GM19468 (cell line): ENCODE measurements at regions not wholly inside any gene's neighbourhood (a gene's known extent, or its start where the extent isn't known, plus 50 kb on each side); places are given as distances from the start of the nearest gene placed in this dataset.

Experiments
- ATAC-seq: cut with Tn5 transposase; IDR thresholded peaks from one replicate; pipeline ENCODE4 v1.9.1; 2021; ENCODE audit warnings: mild to moderate bottlenecking, moderate library complexity, moderate number of reproducible peaks; ENCODE audit not compliant: unreplicated experiment; ENCODE audit errors: extremely low read depth

DNA sequence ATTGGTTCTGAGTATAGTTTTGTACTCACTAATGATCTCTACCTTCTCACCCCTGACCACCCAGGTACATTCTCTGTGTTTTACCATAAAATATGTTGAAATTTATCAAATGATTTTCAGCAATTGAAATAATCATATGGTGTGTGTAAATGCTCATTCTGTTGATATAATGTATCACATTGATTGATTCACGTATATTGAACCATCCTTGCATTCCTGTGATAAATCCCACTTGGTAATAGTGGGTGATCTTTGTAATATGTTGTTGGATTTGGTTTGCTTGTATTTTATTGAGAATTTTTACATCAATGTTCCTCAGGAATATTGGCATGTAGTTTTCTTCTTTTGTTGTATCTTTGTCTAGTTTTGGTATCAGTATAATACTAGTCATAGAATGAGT lies 1497.6 kb downstream of the OTOL1 start:
- no peak for ATAC-seq

DNA sequence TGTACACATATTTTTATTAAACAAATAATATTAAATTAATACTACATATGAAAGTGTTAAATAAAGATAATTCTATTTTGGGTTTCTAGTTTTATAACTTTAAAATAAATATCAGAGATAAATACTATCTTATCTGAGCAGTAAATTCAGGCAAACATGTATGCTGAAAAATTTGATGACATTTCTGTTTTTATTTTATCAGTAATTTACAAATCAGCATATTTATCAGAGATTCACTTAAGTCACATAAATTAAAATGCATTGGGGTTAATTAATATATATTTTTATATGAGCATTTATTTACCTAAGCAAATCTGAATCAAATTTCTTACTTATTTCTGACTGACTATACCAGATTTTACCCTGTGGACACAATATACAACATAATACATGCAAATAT lies 1499.8 kb downstream of the OTOL1 start:
- ATAC-seq = no peak

DNA sequence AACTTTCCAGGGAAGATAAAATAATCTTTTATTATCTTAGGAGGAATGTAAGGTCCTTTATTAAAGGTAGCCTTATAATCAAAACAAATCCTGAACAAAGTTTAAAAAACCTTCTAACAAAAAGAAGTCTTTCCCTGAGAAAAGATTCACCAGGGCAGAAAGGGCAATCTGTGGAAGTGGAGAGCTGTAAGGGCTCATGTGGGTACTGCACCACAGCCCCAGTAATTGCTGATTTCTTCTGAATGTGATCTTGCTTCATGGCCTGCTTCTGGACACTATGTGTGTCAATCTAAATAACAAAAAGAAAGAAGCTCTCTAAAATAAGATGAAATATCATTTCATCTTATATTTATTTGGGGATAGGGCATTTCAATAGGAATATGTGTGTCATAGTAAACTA lies 1501.6 kb downstream of the OTOL1 start:
- ATAC-seq = no peak

DNA sequence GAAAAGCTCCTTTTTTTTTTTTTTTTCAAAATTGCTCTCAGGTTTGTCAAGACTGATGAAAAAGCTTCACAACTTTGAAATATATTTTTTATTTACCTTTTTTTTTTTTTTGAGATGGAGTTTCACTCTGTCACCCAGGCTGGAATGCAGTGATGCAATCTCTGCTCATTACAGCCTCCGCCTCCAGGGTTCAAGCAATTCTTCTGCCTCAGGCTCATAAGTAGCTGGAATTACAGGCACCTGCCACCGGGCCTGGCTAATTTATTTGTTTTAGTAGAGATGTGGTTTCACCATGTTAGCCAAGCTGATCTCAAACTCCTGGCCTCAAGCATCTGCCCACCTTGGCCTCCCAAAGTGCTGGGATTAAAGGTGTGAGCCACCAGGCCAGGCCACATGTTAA lies 1515.0 kb downstream of the OTOL1 start:
- ATAC-seq = no peak

DNA sequence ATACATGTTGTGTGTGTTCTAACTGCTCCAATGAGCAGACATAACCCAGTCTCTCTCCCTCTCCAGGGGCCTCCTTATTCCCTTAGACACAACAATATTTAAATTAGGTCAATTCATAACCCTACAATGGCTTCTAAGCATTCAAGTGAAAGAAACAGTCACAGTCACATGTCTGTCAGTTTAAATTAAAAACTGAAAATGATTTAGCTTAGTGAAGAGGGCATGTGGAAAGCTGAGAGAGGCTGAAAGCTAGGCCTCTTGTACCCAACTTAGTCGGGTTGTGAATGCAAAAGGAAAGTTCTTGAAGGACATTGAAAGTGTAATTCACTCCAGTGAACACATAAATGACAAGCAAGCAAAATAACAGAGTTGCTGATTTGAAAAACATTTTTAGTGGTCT lies 1519.6 kb downstream of the OTOL1 start:
- no peak for ATAC-seq

DNA sequence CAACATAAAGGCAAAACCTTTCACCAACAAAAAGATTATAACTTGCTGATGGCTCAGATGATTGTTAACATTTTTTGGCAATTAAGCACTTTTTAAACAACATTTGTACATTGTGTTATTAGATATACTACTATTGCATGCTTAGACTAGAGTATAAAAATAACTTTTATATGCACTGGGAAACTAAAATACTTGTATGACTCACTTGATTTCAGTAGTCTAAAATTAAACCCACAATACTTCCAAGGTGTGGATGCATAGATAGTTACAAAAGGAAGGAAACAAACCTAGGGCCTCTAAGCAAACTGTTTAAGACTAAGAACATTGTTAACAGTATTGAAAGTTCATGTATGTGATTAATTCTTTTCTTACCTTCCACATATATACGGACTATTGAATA lies 1521.5 kb downstream of the OTOL1 start:
- no peak for ATAC-seq

DNA sequence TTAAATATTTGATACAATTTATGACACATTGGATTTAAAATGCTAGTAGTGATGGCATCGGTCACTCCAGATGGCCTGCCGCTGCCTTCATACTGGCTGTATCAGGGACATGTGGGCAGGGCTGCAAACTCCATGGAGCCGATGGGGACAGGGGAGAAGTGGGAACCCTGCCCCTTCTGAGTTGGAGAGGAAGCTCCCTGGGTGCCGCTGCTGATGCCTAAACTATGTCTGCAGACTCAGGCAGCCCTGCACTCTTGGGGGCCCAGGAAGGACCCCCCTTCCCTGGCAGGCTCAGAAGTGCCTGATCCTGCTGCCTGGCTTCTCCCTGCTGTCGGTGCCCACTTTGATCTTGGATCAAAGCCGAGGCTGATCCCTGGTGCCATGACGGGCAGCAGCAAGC lies 1522.1 kb downstream of the OTOL1 start:
- ATAC-seq = no peak

DNA sequence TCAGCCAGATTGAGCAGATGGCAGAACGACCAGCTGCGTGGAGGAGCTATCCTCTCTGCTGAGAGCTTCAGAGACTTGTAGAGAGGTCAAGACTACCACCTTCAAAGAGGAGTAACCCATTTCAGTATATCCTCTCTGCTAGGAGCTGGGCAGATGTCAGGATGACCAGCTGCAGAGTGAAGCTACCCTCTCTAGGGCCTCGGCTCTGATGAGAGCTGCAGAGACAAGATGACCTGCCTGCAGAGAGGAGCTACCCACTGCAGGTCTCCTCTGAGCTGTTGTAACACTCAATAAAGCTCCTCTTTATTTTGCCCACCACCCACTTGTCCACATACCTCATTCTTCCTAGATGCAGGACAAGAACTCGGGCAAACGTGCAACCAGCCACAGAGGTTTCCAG lies 1522.7 kb downstream of the OTOL1 start:
- no peak for ATAC-seq

DNA sequence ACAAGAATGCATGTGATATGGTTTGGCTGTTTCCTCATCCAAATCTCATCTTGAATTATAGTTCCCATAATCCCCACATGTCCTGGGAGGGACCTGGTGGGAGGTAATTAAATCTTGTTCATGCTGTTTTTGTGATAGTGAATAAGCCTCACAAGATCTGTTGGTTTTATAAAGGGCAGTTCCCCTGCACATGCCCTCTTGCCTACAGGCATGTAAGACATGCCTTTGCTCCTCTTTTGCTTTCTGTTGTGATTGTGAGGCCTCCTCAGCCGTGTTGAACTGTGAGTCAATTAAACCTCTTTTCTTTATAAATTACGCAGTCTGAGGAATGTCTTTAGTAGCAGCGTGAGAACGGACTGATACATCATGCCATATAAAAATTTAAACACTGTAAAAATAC lies 1537.0 kb downstream of the OTOL1 start:
- no peak for ATAC-seq

DNA sequence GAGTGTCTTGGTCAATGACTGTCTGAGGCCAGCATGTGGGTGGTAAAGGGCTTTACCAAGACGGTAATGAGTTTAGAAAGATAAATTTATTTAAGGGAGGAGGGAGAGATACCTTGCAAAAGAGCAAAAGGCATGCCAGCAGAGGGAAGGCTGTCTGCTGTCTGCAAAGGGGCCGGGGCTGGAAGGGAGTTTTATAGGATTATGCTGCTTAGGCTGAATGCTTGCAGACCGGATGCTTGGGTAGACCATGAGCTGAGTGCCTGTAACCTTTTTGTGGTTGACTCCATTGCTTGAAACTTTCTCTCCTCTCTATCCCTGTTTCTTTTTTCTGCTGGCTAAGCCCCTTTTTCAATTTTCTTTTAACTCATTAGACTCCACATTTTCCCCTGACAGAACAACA lies 1543.0 kb downstream of the OTOL1 start:
- ATAC-seq = no peak

DNA sequence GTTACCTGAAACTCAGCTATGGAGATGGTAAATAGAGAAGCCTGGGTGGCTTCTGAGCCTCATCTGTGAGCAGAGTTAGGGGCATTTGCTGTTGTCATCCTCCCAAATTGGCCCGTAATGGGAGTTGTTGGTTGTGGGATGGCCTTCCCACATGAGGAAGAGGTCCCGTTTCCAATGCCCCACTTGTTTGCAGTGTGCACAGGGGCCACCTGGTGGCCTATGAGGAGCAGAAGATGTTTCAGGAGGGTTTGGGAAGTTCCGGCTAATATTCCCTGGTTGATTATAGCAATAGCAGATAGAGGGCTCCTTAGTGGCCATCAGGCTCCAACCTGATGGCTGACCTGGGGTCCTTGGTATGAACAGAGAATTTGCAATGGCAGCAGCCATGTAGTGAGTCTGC lies 1546.5 kb downstream of the OTOL1 start:
- ATAC-seq = no peak

DNA sequence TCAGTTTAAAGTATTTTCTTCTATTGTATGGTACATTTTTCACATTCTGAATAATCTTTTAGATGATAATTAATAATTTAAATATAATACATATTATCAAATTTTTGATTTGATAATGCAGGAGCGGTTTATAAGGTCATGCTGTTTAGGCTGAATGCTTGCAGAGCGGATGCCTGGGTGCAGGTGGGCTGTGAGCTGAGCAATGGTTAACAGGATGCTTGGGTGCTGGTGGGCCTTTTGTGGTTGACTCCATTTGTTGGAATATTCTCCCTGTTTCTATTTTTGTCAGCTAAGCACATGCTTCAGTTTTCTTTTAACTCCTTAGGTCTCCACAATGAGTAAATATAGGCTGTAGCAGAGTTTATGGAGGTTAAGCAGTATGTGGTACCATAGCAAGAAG lies 1549.3 kb downstream of the OTOL1 start:
- no peak for ATAC-seq

DNA sequence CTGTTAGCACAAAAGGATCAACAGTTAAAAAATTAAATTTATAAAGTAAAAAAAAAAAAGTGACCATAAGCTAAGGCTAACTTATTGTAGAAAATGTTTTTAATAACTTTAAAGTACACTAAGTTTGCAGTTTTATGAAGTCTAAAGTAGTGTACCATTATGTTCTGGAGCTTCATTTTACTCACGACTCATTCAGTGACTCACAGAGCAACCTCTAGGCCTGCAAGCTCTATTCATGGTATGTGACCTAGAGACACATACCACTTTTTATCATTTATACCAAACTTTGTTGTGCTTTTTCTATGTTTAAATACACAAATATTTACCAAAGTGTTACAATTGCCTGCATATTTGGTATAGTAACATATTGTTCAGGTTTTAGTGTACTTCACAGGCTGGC lies 1552.3 kb downstream of the OTOL1 start:
- no peak for ATAC-seq

DNA sequence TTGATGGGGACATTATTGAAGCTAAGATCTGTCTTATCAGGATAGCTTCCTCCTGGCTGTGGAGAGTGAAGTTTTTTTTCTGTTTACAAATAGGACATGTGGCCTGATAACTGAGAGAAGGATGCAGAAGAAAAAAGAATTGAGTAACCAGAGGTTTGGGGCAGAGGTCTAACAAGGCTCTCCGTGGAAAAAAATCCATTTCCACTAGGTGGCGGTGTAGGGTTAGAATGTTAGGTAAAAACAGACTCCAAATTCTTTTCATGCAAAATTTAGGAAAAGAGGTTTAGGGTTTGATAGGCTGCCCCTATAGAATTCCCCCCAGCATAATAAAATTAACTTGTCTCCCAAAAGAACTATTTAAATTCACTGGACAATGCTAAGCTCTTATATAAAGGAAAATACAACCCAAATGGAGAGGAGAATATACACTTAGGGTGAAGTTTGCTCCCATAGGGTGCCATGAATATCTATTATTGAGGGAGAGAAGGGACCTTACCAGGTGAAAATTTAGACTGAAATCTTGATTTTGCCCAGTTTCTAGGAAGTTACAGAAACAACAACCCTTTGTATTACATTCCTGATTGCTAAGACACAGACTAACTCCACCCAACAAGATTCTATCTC lies 1560.4 kb downstream of the OTOL1 start:
- no peak for ATAC-seq

DNA sequence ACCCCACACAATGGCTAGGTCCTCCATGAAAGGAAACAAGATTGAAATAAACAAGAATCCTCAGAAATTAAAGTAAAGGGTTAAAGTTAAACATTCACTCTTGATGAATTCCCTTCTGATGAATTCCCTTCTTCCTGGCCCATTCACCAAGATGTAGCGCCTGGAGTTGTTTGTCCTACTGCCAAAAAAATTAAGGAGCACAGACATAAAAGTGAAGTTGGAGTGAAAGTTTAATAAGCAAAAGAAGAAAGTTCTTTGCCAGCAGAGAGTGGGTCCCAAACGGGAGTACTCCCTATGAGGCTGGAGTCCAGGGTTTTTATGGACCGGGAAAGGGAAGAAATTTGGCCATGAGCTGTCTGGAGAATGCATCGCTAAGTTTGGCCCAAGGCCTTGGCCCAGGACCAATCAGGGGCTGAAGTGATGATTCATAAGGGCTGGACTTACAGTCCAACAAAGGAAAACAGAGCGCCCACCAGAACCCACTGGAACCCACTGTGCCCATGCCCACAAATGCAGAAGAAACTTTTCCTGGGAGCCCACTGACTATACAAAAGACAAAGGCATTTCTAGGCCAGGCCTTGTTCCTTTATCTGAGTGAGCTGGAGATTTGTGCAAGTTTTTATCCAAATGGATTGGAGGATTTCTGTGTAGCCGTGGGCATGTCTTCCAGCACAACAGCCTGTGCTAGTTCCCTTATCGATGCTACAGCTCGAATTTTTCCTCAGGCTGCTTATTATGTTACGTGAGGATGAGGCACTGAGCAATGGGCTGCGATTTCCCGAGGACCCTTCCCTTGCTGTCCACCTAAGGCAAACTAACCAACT lies 1561.6 kb downstream of the OTOL1 start:
- ATAC-seq = no peak

DNA sequence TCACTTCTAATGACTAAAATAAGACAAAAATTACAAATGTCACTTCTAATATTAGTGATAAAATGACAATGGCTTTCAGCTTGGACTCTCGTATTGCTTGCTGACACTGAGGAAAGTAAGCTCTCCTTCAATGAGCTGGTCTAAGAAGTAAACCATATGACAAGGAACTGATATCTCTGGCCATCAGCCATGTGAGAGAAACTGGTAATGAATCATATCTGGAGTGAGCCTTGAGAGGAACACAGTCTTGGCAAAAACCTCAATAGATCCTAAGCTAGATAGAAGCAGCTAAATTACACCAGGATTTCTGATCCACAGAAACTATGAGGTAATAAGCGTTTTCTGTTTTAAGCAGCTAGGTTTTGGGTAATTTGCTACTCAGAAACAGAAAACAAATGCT lies 1575.1 kb downstream of the OTOL1 start:
- no peak for ATAC-seq
